C4-2B (cell line): ENCODE measurements at regions not wholly inside any gene's neighbourhood (a gene's known extent, or its start where the extent isn't known, plus 50 kb on each side); places are given as distances from the start of the nearest gene placed in this dataset.

Source experiments
- CTCF ChIP-seq: fragments of 450-650 bp; conservative IDR thresholded peaks from 2 replicates; pipeline ENCODE4 v1.5.1; 2017; ENCODE audit warnings: mild to moderate bottlenecking
- ZFX ChIP-seq: fragments of 450-650 bp; IDR thresholded peaks from 2 replicates; pipeline ENCODE4 v1.6.1; 2017

- TF ChIP-seq CTCF: no peak
- no peak for TF ChIP-seq ZFX
Measured at GRCh38 chr11:109364851-109365250, 57.1 kb upstream of the C11orf87 start.
